GM12873 (cell line): ENCODE measurements at regions not wholly inside any gene's neighbourhood (a gene's known extent, or its start where the extent isn't known, plus 50 kb on each side); places are given as distances from the start of the nearest gene placed in this dataset.

Source experiments
- TF ChIP-seq, protein P1 (sequence below): IDR thresholded peaks from 2 replicates; pipeline ENCODE4 v1.5.1; 2012; ENCODE audit warnings: low read depth, mild to moderate bottlenecking, moderate library complexity, low read length, control low read depth; ENCODE audit not compliant: insufficient read depth; ENCODE audit errors: missing control alignments

GRCh38 chr11:37282367-37282766 is 684.3 kb upstream of the RAG2 start:
- TF ChIP-seq, protein P1, sequence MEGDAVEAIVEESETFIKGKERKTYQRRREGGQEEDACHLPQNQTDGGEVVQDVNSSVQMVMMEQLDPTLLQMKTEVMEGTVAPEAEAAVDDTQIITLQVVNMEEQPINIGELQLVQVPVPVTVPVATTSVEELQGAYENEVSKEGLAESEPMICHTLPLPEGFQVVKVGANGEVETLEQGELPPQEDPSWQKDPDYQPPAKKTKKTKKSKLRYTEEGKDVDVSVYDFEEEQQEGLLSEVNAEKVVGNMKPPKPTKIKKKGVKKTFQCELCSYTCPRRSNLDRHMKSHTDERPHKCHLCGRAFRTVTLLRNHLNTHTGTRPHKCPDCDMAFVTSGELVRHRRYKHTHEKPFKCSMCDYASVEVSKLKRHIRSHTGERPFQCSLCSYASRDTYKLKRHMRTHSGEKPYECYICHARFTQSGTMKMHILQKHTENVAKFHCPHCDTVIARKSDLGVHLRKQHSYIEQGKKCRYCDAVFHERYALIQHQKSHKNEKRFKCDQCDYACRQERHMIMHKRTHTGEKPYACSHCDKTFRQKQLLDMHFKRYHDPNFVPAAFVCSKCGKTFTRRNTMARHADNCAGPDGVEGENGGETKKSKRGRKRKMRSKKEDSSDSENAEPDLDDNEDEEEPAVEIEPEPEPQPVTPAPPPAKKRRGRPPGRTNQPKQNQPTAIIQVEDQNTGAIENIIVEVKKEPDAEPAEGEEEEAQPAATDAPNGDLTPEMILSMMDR: no peak

DNA sequence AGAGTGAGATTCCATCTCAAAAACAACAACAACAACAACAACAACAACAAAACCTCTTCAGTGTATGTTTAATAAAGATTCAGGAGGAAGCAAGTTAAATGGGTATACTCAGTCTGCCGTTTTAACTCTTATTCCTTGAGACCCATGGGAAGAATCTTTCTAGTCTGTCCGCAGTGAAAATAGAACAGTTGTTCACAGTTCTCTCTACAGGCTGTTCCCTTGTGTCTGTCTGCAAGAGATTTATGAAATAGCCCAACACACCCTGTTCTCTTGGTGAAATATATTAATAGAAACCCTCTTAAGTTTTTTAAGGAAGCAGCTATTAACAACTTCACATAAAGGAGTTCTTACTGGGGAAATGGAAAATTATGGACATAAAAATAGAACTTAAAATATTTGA is 682.2 kb upstream of the RAG2 start:
- TF ChIP-seq, protein P1: no peak

DNA sequence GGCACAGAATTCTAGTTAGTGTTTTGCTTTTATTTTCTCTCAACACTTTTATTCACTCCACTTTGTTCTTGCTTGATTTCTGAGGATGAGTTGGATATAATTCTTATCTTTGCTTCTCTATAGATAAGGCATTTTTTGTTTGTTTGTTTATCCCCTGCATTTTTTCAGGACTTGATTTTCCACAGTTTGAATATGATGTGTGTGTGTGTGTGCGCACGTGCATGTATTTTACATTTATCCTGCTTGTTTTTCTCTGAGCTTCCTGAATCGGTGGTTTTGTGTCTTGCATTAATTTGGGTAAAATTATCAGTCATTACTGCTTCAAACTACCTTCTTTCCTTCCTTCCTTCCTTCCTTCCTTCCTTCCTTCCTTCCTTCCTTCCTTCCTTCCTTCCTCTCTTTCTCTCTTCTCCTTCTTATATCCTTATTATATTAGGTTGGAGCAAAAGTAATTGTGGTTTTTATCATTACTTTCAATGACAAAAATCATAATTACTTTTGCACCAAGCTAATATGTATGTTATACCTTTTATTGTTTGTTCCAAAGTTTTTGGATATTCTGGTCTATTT is 679.9 kb upstream of the RAG2 start:
- TF ChIP-seq, protein P1: no peak

DNA sequence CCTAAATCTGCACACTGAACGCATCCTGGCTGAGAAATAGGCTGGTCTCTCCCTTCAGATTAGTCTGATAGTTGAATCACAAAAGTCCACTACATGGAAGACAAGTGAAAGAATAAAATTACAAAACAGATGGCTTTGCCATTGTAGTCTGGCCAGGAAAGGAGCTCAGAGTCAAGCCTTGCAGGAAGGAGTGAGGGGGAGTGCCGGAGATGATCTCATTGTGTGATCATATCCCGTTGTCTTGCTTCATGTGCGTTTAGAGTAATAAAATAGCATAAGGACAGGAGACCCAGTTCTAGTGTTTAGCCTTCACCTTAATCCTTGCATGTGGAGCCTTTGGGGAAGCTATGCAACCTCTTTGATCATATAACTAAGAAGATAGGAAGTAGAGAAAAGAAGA is 666.7 kb upstream of the RAG2 start:
- TF ChIP-seq, protein P1: no peak

GRCh38 chr11:37264060-37264459 is 666.0 kb upstream of the RAG2 start:
- TF ChIP-seq, protein P1: no peak

DNA sequence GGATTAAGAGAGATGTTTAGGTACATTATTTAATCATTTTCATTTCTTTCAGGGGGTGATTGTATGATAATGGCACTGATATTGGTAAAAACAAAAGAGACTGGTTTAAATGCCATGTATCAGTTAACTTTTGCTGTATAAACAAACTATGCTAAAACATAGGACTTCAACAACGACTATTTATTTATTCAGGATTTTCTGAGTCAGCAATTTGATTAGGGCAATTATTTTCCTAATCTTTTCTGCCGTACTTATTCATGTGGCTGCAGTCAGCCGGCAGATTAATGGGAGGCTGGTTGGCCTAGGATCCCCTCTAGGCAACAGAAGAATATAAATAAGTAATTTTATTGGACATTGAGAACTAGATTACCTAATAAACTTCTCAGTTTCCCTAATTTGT is 661.7 kb upstream of the RAG2 start:
- TF ChIP-seq, protein P1: no peak

GRCh38 chr11:37248145-37248544 is 650.1 kb upstream of the RAG2 start:
- TF ChIP-seq, protein P1: no peak

- TF ChIP-seq, protein P1: no peak
Measured at GRCh38 chr11:37230865-37231264, 632.8 kb upstream of the RAG2 start.
